ENCODE measurements at regions not wholly inside any gene's neighbourhood (a gene's known extent, or its start where the extent isn't known, plus 50 kb on each side); places are given as distances from the start of the nearest gene placed in this dataset.

DNA sequence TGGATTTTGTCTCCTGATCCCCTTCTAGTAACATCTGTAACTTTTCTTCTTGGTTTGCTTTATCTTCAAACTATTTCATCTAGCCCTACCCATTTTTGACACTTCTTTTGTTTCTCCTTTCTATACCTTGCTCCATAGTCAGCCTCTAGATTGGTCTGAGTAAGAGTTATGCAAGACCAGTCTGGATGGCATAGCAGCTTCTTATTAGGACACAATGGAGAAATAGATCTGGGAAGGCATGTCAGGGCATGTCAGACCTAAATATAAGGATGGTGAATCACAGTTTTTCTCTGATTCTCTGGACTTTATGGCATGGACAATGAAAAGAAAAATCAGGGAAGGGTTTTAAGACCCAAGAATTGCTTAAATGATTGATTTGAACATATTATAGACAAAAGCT lies 452.5 kb downstream of the RAP2B start:
- no peaks in the 10 kb centered on the region for H3K4me1 ChIP-seq
- TF ChIP-seq, protein P1, sequence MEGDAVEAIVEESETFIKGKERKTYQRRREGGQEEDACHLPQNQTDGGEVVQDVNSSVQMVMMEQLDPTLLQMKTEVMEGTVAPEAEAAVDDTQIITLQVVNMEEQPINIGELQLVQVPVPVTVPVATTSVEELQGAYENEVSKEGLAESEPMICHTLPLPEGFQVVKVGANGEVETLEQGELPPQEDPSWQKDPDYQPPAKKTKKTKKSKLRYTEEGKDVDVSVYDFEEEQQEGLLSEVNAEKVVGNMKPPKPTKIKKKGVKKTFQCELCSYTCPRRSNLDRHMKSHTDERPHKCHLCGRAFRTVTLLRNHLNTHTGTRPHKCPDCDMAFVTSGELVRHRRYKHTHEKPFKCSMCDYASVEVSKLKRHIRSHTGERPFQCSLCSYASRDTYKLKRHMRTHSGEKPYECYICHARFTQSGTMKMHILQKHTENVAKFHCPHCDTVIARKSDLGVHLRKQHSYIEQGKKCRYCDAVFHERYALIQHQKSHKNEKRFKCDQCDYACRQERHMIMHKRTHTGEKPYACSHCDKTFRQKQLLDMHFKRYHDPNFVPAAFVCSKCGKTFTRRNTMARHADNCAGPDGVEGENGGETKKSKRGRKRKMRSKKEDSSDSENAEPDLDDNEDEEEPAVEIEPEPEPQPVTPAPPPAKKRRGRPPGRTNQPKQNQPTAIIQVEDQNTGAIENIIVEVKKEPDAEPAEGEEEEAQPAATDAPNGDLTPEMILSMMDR (IDR thresholded peaks at IDR 0.05): no peak
- no peak overlapping the region for H3K4me3 ChIP-seq
- H3K36me3 ChIP-seq: no peaks in the 10 kb centered on the region
- H3K27me3 ChIP-seq: no peaks in the 10 kb centered on the region
- no peaks in the 10 kb centered on the region for H3K9me3 ChIP-seq
- no peak for DNase-seq (ENCODE audit: low spot score in 2 of 2)
- intact Hi-C loops (cut with DNase I): no loop called here
- H3K27ac ChIP-seq: no peak overlapping the region

DNA sequence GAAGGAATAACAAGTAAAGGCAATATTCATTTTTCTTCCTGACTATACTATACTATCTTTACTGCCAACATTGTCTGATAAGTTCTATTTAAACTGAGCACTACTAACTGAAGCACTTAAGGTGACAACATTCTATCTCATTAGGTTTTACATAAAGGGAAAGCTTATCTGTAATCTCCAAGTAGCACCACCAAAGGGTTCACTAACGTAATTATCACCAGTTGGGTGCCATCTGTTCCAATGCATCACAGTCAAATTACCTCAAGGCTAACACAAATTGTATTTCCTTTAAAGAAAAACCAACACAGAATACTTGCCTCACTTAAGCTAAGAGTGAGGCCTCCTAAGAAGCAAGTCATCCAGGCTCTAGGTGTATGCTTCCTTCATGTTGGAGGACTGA lies 453.8 kb downstream of the RAP2B start:
- Histone ChIP-seq H3K4me1 (no peaks in the 10 kb centered on the region), H3K27me3 (no peaks in the 10 kb centered on the region), H3K36me3 (no peaks in the 10 kb centered on the region), H3K4me3 (no peak overlapping the region), H3K9me3 (peaks cover 0 to 4% of the 10 kb centered on the region in 2 donors), H3K27ac (no peak overlapping the region)
- TF ChIP-seq, protein P1 (IDR thresholded peaks at IDR 0.05): no peak
- intact Hi-C loops (cut with DNase I): no loop called here
- no peak for DNase-seq (ENCODE audit: low spot score in 2 of 2)

DNA sequence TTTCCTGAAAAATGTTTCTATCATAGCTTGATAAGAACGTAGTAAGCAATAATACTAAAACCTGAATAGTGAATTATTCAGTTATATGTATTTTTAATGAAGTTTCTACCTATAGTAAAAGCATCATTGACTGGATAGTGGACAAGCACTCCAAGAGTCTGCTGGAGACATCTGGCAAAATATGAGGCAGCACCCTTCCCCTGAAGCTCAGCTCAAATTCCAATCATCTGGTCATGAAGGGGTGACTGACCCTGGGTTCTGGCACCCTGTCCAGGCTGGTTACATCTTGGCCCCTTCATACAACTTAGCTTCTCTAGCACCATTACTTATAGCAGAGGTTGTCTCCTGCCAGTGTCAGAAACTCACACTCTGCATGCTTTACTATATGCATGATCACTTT lies 455.4 kb downstream of the RAP2B start:
- Histone ChIP-seq H3K36me3 (no peaks in the 10 kb centered on the region), H3K27me3 (no peaks in the 10 kb centered on the region), H3K9me3 (peaks cover 0 to 4% of the 10 kb centered on the region in 2 donors), H3K4me3 (no peak overlapping the region), H3K4me1 (no peaks in the 10 kb centered on the region), H3K27ac (no peak overlapping the region)
- TF ChIP-seq, protein P1 (IDR thresholded peaks at IDR 0.05): no peak
- DNase-seq (ENCODE audit: low spot score in 2 of 2): no peak
- intact Hi-C loops (cut with DNase I): no loop called here

DNA sequence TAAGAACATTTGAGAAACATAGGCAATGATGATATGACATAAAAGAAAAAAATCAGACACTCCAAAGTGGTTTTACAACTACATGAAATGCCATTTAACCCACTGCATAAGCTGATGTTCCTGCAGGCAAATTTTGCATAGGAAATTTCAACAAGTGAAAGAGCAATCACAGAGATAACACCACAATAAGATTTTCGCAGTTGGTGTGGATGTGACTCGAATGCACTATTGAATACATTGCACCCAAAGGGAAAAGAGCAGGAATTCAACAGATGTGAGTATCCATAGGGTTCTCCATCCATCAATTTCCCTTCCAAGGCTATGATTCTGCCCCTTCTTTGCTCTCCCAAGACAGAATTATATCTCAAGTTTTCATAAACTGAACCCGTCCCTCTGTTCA lies 456.1 kb downstream of the RAP2B start:
- Histone ChIP-seq H3K36me3 (no peaks in the 10 kb centered on the region), H3K27ac (no peak overlapping the region), H3K9me3 (peaks cover 0 to 4% of the 10 kb centered on the region in 2 donors), H3K27me3 (no peaks in the 10 kb centered on the region), H3K4me1 (no peaks in the 10 kb centered on the region), H3K4me3 (no peak overlapping the region)
- DNase-seq (ENCODE audit: low spot score in 2 of 2): no peak
- TF ChIP-seq, protein P1 (IDR thresholded peaks at IDR 0.05): no peak
- intact Hi-C loops (cut with DNase I): no loop called here

DNA sequence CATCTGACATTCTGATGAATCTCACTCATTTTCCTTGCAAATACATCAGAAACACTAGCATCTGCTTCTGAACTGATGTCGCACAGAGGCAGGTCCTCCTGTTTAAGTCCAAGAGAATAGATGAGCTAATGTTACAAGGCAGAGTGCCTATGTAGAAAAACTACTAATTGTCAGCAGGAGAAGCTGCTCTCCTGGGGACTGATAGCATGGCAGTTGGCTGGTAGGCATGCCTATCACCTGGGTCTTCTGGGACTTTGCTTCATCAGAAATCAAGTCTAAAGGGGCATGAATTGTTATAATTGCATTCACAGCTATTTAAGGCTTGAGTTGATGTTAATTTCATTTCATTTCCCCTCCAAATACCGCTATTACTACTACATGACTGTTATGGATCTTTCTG lies 457.2 kb downstream of the RAP2B start:
- H3K4me1 ChIP-seq: no peaks in the 10 kb centered on the region
- peaks cover 0 to 4% of the 10 kb centered on the region in 2 donors for H3K9me3 ChIP-seq
- no peak for DNase-seq (ENCODE audit: low spot score in 2 of 2)
- H3K36me3 ChIP-seq: no peaks in the 10 kb centered on the region
- intact Hi-C loops (cut with DNase I): no loop called here
- no peak overlapping the region for H3K4me3 ChIP-seq
- no peak overlapping the region for H3K27ac ChIP-seq
- H3K27me3 ChIP-seq: no peaks in the 10 kb centered on the region
- TF ChIP-seq, protein P1 (IDR thresholded peaks at IDR 0.05): no peak

DNA sequence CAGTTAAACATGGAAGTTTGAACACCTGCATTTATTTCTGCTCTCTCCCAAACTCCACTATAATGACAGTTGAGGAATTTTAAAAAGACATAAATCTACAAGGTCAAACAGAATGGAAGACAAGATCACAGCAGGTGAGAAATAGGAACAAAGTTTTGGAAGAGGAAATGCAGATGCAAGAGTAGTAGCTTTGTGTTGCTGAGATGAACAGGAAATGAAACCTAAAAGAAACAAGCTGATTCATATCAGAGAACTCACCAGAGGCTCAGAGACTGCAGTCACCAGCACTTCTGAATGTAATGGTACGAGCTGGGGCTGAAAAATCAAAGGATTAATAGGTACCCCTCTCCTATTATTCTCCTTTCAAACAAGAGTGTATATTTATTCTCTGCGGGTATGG lies 459.9 kb downstream of the RAP2B start:
- H3K27ac ChIP-seq: no peak overlapping the region
- H3K4me1 ChIP-seq: no peaks in the 10 kb centered on the region
- no peaks in the 10 kb centered on the region for H3K27me3 ChIP-seq
- DNase-seq (ENCODE audit: low spot score in 2 of 2): no peak
- H3K9me3 ChIP-seq: peaks cover 0 to 4% of the 10 kb centered on the region in 2 donors
- intact Hi-C loops (cut with DNase I): no loop called here
- H3K36me3 ChIP-seq: no peaks in the 10 kb centered on the region
- H3K4me3 ChIP-seq: no peak overlapping the region
- TF ChIP-seq, protein P1 (IDR thresholded peaks at IDR 0.05): no peak
